ENCODE measurements at regions not wholly inside any gene's neighbourhood (a gene's known extent, or its start where the extent isn't known, plus 50 kb on each side); places are given as distances from the start of the nearest gene placed in this dataset.
"Not testable (repeated sequence)": the region's sequence is repeated elsewhere in the genome, so short reads cannot be mapped to it uniquely, and the experiment has no call there.

GRCh38 chr3:21237638-21238037 is 513.4 kb downstream of the ZNF385D start:
- DNase-seq = no peak

GRCh38 chr3:21235491-21235890 is 515.5 kb downstream of the ZNF385D start:
- DNase-seq = no peak

DNA sequence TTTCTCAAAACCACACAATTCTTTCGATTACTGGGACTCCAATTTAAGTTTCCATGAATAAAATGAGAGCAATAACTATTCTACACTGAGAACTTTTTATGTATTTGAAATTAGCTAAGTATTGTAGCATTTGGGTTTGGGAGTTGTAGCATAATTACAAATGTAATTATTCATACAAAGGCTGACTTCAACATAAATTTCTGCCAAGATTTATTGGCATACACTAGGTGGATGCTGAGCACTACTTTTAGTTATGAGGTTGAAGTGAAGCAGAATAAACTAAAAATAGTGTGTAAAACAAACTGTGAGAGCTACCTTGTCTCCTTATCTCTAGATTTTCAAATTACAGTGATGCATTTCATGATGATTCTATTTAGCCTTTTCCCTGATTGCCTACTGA is 516.1 kb downstream of the ZNF385D start:
- no peak for DNase-seq

- DNase-seq = no peak
These were observed 521.4 kb downstream of the ZNF385D start for GRCh38 chr3:21229426-21230135.

- no peak for DNase-seq
These were observed 524.9 kb downstream of the ZNF385D start for GRCh38 chr3:21226086-21226485.

- DNase-seq = no peak
These were observed 530.1 kb downstream of the ZNF385D start for GRCh38 chr3:21220944-21221343.

DNA sequence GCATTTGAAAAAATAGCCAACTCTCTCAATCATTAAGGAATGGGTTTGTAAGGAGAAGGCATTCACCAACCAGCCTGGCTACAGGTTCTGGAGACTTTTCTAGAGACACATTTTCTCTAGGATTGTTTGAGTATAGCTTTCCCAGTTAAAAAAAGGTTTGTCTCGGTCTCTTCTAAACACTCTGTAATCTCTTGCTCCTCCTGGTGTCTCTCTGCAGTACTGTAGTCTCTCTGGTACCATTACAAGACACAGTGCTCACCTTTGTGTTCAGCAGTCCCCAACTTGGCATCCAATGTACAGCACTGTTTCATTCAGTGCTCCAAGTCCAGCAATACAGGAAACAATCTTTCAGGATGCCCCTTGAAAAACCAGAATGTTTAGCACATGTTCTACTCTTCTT is 534.4 kb downstream of the ZNF385D start:
- DNase-seq = no peak

- DNase-seq = not testable (repeated sequence)
These were observed 546.9 kb downstream of the ZNF385D start for GRCh38 chr3:21204122-21204521.

- DNase-seq = no peak
These were observed 555.8 kb downstream of the ZNF385D start for GRCh38 chr3:21195203-21195602.

DNA sequence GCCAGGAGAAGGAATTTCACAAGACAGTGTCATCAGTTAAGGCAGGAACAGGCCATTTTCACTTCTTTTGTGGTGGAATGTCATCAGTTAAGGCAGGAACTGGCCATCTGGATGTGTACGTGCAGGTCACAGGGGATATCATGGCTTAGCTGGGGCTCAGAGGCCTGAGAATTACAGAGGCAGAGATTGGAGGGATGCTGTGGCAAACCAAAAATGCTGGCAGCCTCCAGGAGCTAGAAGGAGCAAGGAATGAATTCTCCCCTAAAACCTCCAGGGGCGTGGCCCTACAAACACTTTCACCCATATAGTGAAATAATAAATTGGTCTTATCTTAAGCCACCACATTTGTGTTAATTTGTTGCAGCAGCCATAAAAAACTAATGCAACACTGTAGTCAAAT is 557.0 kb downstream of the ZNF385D start:
- DNase-seq = not testable (repeated sequence)

- DNase-seq = no peak
These were observed 562.6 kb downstream of the ZNF385D start for GRCh38 chr3:21188459-21188858.

- DNase-seq = no peak
These were observed 565.1 kb downstream of the ZNF385D start for GRCh38 chr3:21185816-21186314.

DNA sequence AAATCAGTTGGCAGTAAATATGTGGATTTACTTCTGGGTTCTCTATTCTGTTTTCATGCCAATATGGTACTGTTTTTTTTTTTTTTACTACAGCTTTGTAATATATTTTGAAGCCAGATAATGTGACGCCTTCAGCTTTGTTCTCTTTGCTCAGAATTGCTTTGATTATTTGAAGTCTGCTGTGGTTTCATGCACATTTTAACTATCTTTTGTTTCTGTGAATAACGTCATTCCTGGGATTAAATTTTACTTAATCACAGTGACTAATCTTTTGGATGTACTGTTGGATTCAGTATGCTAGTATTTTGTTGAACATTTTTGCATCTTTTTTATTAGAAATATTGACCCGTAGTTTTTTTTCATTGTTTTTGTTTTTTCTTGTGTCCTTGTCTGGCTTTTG is 576.5 kb downstream of the ZNF385D start:
- no peak for DNase-seq

- DNase-seq = no peak
These were observed 580.0 kb downstream of the ZNF385D start for GRCh38 chr3:21170964-21171363.

DNA sequence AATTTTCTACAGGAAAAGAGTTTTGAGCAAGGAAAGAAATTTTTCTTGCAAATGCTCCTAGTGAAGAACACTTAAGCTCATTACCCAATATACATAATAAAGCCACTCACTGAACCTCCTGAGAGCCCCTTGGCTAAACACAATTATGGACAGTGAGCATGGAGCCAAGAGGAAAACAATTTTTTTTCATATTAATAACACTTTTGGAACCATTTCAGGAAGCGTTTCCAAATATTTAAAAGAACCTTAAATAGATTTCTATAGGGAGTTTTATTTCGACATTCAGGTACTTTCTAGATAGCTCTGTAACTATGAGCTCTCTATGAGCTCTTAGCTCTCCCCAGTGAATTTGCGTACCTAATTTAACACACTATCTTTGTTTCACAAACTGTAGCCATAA is 581.1 kb downstream of the ZNF385D start:
- no peak for DNase-seq

- DNase-seq = no peak
These were observed 582.5 kb downstream of the ZNF385D start for GRCh38 chr3:21168471-21168870.

- DNase-seq = no peak
These were observed 587.1 kb downstream of the ZNF385D start for GRCh38 chr3:21163956-21164355.

DNA sequence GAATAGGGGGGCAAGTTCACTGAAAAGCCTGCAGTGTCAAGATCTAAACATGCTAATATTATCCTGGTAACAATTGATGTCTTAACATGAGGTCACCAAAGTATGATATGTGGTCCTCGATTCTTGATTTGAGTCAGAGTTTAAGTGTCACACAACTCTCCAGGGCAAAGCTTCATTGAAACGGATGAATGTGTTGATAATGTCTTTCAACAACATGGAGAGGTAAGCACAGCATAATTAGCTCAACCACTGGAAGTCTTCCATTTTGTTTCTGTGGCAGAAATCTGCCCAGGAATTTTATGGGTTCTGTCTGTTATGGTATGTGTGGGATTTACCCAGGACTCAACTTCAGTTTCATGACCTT is 591.5 kb downstream of the ZNF385D start:
- DNase-seq = no peak

DNA sequence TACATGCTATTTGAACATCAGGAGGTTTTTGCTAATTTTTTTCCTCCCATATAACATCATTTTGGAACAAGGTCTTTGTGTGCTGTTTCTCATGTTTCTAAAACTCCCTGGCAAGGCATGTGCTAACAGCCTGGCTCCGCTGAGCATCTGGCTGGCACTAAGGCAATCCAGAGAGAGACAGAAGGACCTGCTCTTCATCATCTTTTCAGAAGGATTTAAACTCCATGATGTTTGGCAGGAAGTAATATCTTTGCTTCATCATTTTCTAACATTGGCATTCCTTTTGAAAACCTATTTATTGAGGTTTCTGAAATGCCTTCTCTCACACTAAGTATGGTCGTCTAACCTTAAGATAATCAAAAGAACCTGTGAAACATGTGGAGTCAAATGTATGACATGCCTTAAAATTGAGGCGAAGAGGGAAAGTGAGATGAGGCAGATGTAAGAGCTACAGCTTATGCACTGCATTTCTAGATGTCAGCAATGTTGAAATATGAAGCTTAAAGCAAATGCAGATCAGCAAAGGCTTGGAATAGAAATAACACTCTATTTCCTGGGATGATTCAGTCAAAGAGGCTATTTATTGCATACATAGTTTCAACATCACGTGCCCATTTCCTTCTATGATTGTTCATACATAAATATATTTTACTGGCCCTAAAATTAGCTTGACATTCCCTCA is 592.0 kb downstream of the ZNF385D start:
- DNase-seq = no peak

DNA sequence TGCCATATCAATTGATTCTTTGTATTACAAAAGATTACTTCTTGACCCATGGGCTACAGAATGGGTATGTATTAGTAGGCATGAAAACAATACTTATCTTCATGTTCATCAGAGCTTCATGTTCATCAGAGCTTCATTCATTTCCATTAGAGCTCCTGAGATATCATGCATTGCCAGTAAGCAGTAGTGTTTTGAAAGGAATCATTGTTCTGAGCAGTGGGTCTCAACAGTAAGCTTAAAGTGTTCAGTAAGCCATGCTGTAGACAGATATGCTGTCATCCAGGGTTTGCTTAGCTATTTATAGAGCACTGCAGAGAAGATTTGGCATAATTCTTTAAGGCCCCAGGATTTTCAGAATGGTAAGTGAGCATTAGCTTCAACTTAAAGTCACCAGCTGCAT is 596.1 kb downstream of the ZNF385D start:
- DNase-seq = no peak

DNA sequence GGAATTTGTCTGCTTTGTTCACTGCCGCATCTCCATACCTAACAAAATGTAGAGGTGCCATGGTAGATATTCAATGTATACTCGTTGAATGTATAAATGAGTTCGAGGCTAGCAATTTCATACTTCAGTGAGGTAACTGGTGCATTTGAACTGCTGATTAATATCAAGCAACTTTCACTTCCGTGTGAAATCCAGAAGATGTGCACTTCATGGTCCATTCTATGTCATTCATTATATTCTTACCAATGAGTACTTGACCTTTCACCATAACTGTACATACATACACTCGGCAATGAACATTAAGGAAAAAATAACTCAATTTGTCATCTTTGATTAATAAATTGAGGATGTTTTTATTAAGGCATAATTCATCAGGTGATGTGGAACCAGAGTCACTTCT is 598.5 kb downstream of the ZNF385D start:
- DNase-seq = no peak

DNA sequence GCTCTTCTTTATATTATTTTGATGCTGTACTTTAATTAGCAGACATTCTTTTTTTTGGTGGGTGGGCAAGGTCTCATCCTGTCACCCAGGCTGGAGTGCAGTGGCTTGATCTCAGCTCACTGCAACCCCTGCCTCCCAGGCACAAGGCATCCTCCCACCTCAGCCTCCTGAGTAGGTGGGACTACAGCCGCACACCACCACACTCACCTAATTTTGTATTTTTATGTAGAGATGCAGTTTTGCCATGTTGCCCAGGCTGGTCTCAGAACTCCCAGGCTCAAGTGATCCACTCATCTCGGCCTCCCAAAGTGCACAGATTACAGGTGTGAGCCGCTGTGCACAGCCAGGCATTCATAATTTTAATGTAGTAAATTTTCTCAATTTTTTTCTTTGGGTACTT is 608.1 kb downstream of the ZNF385D start:
- DNase-seq = no peak

DNA sequence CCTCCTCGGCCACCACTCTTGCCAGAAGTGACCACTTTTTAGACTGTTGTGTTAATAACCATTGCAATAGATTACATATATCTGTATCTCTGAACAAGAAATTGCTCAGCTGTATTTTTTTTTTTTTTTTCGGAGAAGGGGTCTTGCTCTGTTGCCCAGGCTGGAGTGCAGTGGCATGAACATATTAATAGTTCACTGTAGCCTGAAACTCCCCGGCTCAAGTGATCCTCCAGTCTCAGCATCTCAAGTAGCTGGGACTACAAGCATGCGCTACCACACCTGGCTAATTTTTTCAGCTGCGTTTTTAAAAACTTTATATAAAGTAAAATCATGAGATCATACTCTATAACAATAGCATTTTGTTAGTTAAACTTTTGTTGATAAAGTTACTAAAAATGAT is 609.0 kb downstream of the ZNF385D start:
- DNase-seq = no peak

DNA sequence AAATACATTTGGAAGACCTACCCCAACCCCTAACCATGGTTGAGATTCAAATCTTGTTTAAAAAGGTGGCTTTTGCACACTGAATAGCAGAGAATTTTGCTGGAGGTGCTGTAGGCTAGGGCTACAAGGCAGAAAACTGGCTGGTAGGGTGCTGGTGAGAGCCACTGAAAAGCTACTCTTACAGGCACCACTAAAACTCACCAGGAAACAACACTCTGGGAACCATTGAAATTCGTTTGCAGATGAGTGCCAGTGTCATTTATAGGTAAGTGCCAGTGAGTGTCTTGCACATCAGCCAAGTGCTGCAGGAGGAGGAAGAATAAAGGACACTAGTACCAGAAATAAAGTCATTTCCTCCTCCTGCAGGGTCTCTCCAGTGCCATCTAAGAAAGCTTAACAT is 610.2 kb downstream of the ZNF385D start:
- no peak for DNase-seq

GRCh38 chr3:21138085-21138484 is 612.9 kb downstream of the ZNF385D start:
- no peak for DNase-seq
